ENCODE measurements at regions not wholly inside any gene's neighbourhood (a gene's known extent, or its start where the extent isn't known, plus 50 kb on each side); places are given as distances from the start of the nearest gene placed in this dataset.

- no peak for TF ChIP-seq CTCF (IDR thresholded peaks at IDR 0.05 in 4 of 5, conservative IDR thresholded peaks at IDR 0.05 in 1 of 5)
- TF ChIP-seq POLR2A (IDR thresholded peaks at IDR 0.05) = no peak
Measured at GRCh38 chr16:72437891-72438290, 265.9 kb upstream of the PMFBP1 start.
